ENCODE measurements at regions not wholly inside any gene's neighbourhood (a gene's known extent, or its start where the extent isn't known, plus 50 kb on each side); places are given as distances from the start of the nearest gene placed in this dataset.

- TF ChIP-seq PATZ1 (CRISPR knock-in tag; IDR thresholded peaks at IDR 0.05; ENCODE audit: borderline replicate concordance) (no peak), SNAI2 (CRISPR knock-in tag; IDR thresholded peaks at IDR 0.05) (no peak), ZNF70 (CRISPR knock-in tag; IDR thresholded peaks at IDR 0.05) (no peak), ZNF8 (CRISPR knock-in tag; IDR thresholded peaks at IDR 0.05) (no peak), ESRRG (CRISPR knock-in tag; IDR thresholded peaks at IDR 0.05) (no peak), CSDC2 (CRISPR knock-in tag; IDR thresholded peaks at IDR 0.05) (no peak), ZFP30 (CRISPR knock-in tag; IDR thresholded peaks at IDR 0.05) (no peak), OSR1 (CRISPR knock-in tag; IDR thresholded peaks at IDR 0.05) (no peak), CSRNP3 (CRISPR knock-in tag; IDR thresholded peaks at IDR 0.05) (no peak), POU6F1 (CRISPR knock-in tag; IDR thresholded peaks at IDR 0.05; ENCODE audit: borderline replicate concordance, low read depth) (no peak), TCF4 (CRISPR knock-in tag; IDR thresholded peaks at IDR 0.05; ENCODE audit: borderline replicate concordance) (no peak), TSHZ2 (CRISPR knock-in tag; IDR thresholded peaks at IDR 0.05) (no peak), RARB (CRISPR knock-in tag; IDR thresholded peaks at IDR 0.05) (no peak)
Measured at GRCh38 chr1:38685388-38685787, 174.2 kb downstream of the RRAGC start.

Data from SK-N-SH treated with all-trans-retinoic acid at 6 μM for 48 hours (cell line).